IMR-90 (cell line): ENCODE measurements at regions not wholly inside any gene's neighbourhood (a gene's known extent, or its start where the extent isn't known, plus 50 kb on each side); places are given as distances from the start of the nearest gene placed in this dataset.

ENCODE experiments used
- ATAC-seq: fragments of 200-7000 bp; cut with Tn5 transposase; 2 replicates; pipeline ENCODE4 v1.9.1; 2020; ENCODE audit warnings: low read depth, mild to moderate bottlenecking, moderate library complexity
- BruUV-seq: library from RNA; stranded (reverse); fragments of 400-500 nt; replicated peaks from 2 replicates; lab custom pipeline; 2021; lab: Mats Ljungman, UMichigan
- CTCF ChIA-PET: fragments of 300-600 bp; formaldehyde crosslinking; extraction: SDS; loops from one replicate; lab custom pipeline; 2021; ENCODE audit warnings: antibody characterized with exemption; lab: Yijun Ruan, JAX
- POLR2A ChIA-PET: fragments of 300-600 bp; sonication (Branson Sonifier 250); formaldehyde crosslinking; loops from one replicate; lab custom pipeline; 2022; ENCODE audit warnings: antibody characterized with exemption; ENCODE audit not compliant: unreplicated experiment; lab: Charles Lee
- DNase-seq: peaks from one replicate; pipeline ENCODE4 v3.0.0; 2013
- H2AFZ ChIP-seq: replicated peaks from 2 replicates; pipeline ENCODE3; 2013; ENCODE audit warnings: low read length, mild to moderate bottlenecking; ENCODE audit not compliant: poor library complexity
- H2AK5ac ChIP-seq: 2 replicates; pipeline ENCODE4 v1.6.1; 2013; ENCODE audit warnings: low read depth, low read length, inconsistent platforms
- H2AK9ac ChIP-seq: replicated peaks from 2 replicates; pipeline ENCODE3; 2013; ENCODE audit warnings: mild to moderate bottlenecking, low read depth, low read length, moderate library complexity; ENCODE audit not compliant: poor library complexity
- H2BK120ac ChIP-seq: 2 replicates; pipeline ENCODE4 v1.6.1; 2013; ENCODE audit warnings: low read depth, low read length, inconsistent platforms
- H2BK15ac ChIP-seq: 3 replicates; pipeline ENCODE4 v1.6.1; 2013; ENCODE audit warnings: low read depth, low read length, inconsistent platforms
- H2BK20ac ChIP-seq: 2 replicates; pipeline ENCODE4 v1.6.1; 2013; ENCODE audit warnings: low read depth, mild to moderate bottlenecking, inconsistent platforms, low read length, moderate library complexity
- H2BK5ac ChIP-seq: 2 replicates; pipeline ENCODE4 v1.6.1; 2013; ENCODE audit warnings: mild to moderate bottlenecking, low read depth, low read length, inconsistent platforms; ENCODE audit not compliant: poor library complexity, severe bottlenecking
- H3K14ac ChIP-seq: replicated peaks from 2 replicates; pipeline ENCODE4 v1.6.1; 2013; ENCODE audit warnings: low read depth, low read length, inconsistent platforms
- H3K18ac ChIP-seq: 2 replicates; pipeline ENCODE4 v1.6.1; 2013; ENCODE audit warnings: low read depth, low read length, control low read depth
- H3K23ac ChIP-seq: 2 replicates; pipeline ENCODE4 v1.6.1; 2013; ENCODE audit warnings: low read depth, low read length, inconsistent platforms
- H3K27ac ChIP-seq: 2 replicates; pipeline ENCODE4 v1.5.1; 2013; ENCODE audit warnings: mild to moderate bottlenecking, control low read depth, low read length; ENCODE audit not compliant: insufficient read depth
- H3K27me3 ChIP-seq: 2 replicates; pipeline ENCODE4 v1.6.1; 2013; ENCODE audit warnings: low read length; ENCODE audit not compliant: control insufficient read depth, insufficient read depth
- H3K36me3 ChIP-seq: 2 replicates; pipeline ENCODE4 v1.6.1; 2013; ENCODE audit warnings: low read length, mixed read lengths; ENCODE audit not compliant: control insufficient read depth, insufficient read depth
- H3K4ac ChIP-seq: 2 replicates; pipeline ENCODE4 v1.6.1; 2013; ENCODE audit warnings: low read depth, low read length, inconsistent platforms
- H3K4me1 ChIP-seq: 2 replicates; pipeline ENCODE4 v1.6.1; 2013; ENCODE audit warnings: low read length, mixed read lengths; ENCODE audit not compliant: control insufficient read depth, insufficient read depth
- H3K4me2 ChIP-seq: 2 replicates; pipeline ENCODE4 v1.6.1; 2013; ENCODE audit warnings: low read depth, mild to moderate bottlenecking, control low read depth, low read length, moderate library complexity
- H3K4me3 ChIP-seq: 2 replicates; pipeline ENCODE4 v1.5.1; 2013; ENCODE audit warnings: low read depth, mild to moderate bottlenecking, control low read depth, low read length, moderate library complexity; ENCODE audit not compliant: insufficient read depth
- H3K56ac ChIP-seq: 2 replicates; pipeline ENCODE4 v1.6.1; 2013; ENCODE audit warnings: low read length, inconsistent platforms; ENCODE audit not compliant: insufficient read depth; ENCODE audit errors: extremely low read depth
- H3K79me1 ChIP-seq, 2 experiments: 2 replicates each; pipeline ENCODE4 v1.6.1; 2013; ENCODE audit warnings: low read length in 2 of 2, inconsistent platforms in 1 of 2, low read depth in 1 of 2
- H3K9ac ChIP-seq: 2 replicates; pipeline ENCODE4 v1.6.1; 2013; ENCODE audit warnings: low read depth, low read length, control low read depth
- H3K9me1 ChIP-seq: 2 replicates; pipeline ENCODE4 v1.6.1; 2013; ENCODE audit warnings: low read length, inconsistent platforms; ENCODE audit not compliant: insufficient read depth
- H3K9me3 ChIP-seq: 2 replicates; pipeline ENCODE4 v1.6.1; 2013; ENCODE audit warnings: low read length; ENCODE audit not compliant: control insufficient read depth, insufficient read depth
- H4K20me1 ChIP-seq: 2 replicates; pipeline ENCODE4 v1.6.1; 2013; ENCODE audit warnings: low read length, inconsistent platforms; ENCODE audit not compliant: insufficient read depth
- H4K5ac ChIP-seq: 2 replicates; pipeline ENCODE4 v1.6.1; 2013; ENCODE audit warnings: mild to moderate bottlenecking, low read depth, low read length, control low read depth
- H4K8ac ChIP-seq, 2 experiments: 2 replicates each; pipeline ENCODE4 v1.6.1; 2013; ENCODE audit warnings: low read depth in 2 of 2, low read length in 2 of 2, control low read depth in 1 of 2, inconsistent platforms in 1 of 2
- H4K91ac ChIP-seq: 2 replicates; pipeline ENCODE4 v1.6.1; 2013; ENCODE audit warnings: low read depth, low read length, inconsistent platforms; ENCODE audit not compliant: insufficient read depth
- BHLHE40 ChIP-seq: fragments of 150-350 bp; IDR thresholded peaks from 2 replicates; pipeline ENCODE4 v1.6.1; 2016; ENCODE audit warnings: mild to moderate bottlenecking, low read depth, low read length
- CEBPB ChIP-seq: IDR thresholded peaks from 2 replicates; pipeline ENCODE4 v1.6.1; 2012; ENCODE audit warnings: low read depth, low read length, improper control_type of control experiment
- CHD1 ChIP-seq: IDR thresholded peaks from 2 replicates; pipeline ENCODE4 v1.6.1; 2012; ENCODE audit warnings: low read depth, low read length, improper control_type of control experiment
- FOS ChIP-seq: fragments of 150-350 bp; IDR thresholded peaks from 2 replicates; pipeline ENCODE4 v1.6.1; 2016; ENCODE audit warnings: low read depth, low read length
- MAFK ChIP-seq: IDR thresholded peaks from 2 replicates; pipeline ENCODE4 v1.6.1; 2012; ENCODE audit warnings: low read depth, low read length, improper control_type of control experiment
- MAZ ChIP-seq: IDR thresholded peaks from 2 replicates; pipeline ENCODE4 v1.6.1; 2012; ENCODE audit warnings: low read depth, mild to moderate bottlenecking, low read length, improper control_type of control experiment, moderate library complexity, borderline replicate concordance
- MXI1 ChIP-seq: IDR thresholded peaks from 2 replicates; pipeline ENCODE4 v1.6.1; 2012; ENCODE audit warnings: low read depth, mild to moderate bottlenecking, low read length, moderate library complexity, borderline replicate concordance
- NFE2L2 ChIP-seq: fragments of 150-350 bp; IDR thresholded peaks from 2 replicates; pipeline ENCODE4 v1.6.1; 2016; ENCODE audit warnings: low read depth, mild to moderate bottlenecking, low read length
- POLR2A ChIP-seq: IDR thresholded peaks from 2 replicates; pipeline ENCODE4 v1.6.1; 2012; ENCODE audit warnings: mild to moderate bottlenecking, low read depth, low read length
- RAD21 ChIP-seq: IDR thresholded peaks from 2 replicates; pipeline ENCODE4 v1.6.1; 2012; ENCODE audit warnings: low read length, improper control_type of control experiment
- RCOR1 ChIP-seq: IDR thresholded peaks from 2 replicates; pipeline ENCODE4 v1.6.1; 2012; ENCODE audit warnings: mild to moderate bottlenecking, low read length, improper control_type of control experiment; ENCODE audit not compliant: insufficient replicate concordance
- RFX5 ChIP-seq: IDR thresholded peaks from 2 replicates; pipeline ENCODE4 v1.8.0; 2012; ENCODE audit warnings: low read depth, mild to moderate bottlenecking, low read length, moderate library complexity
- SMC3 ChIP-seq: fragments of 150-350 bp; IDR thresholded peaks from 2 replicates; pipeline ENCODE4 v1.6.1; 2016; ENCODE audit warnings: low read depth, mild to moderate bottlenecking, antibody characterized with exemption, low read length, moderate library complexity
- WGBS, 2 experiments: methylation state at CpG; one replicate each; pipeline versions ENCODE4 v1.1.5 to v1.1.7; 2013; ENCODE audit warnings: missing lambda C conversion rate in 2 of 2; ENCODE audit not compliant: insufficient read length in 1 of 2; ENCODE audit errors: extremely low coverage in 2 of 2; 5-methylcytosine and 5-hydroxymethylcytosine counted together
- dilution Hi-C: fragments of 300-500 bp; cut with HindIII; formaldehyde crosslinking; loops from one replicate; pipeline ENCODE4 v1.14.3; 2018; ENCODE audit warnings: low sequenced_read_pairs; ENCODE audit not compliant: unreplicated experiment
- in situ Hi-C: fragments of 300-500 bp; cut with MboI; formaldehyde crosslinking; loops from 3 replicates; pipeline ENCODE4 v1.14.3; 2019; ENCODE audit warnings: low sequenced_read_pairs, inconsistent platforms, mixed read lengths
- intact Hi-C: fragments of 100-400 bp; cut with micrococcal nuclease; formaldehyde crosslinking; loops from 2 replicates; pipeline ENCODE4 v1.10.0; 2022
- TF ChIP-seq, protein P1 (sequence below): conservative IDR thresholded peaks from 2 replicates; pipeline ENCODE4 v1.5.1; 2012; ENCODE audit warnings: mild to moderate bottlenecking, low read depth, low read length, improper control_type of control experiment
- TF ChIP-seq, protein P2 (sequence below): fragments of 150-350 bp; IDR thresholded peaks from 2 replicates; pipeline ENCODE4 v1.6.1; 2017; ENCODE audit warnings: mild to moderate bottlenecking, antibody characterized with exemption, low read length, low read depth
- TF ChIP-seq, protein P3 (sequence below): fragments of 150-350 bp; IDR thresholded peaks from 2 replicates; pipeline ENCODE4 v1.6.1; 2016; ENCODE audit warnings: low read depth, mild to moderate bottlenecking, low read length, moderate library complexity, borderline replicate concordance

DNA sequence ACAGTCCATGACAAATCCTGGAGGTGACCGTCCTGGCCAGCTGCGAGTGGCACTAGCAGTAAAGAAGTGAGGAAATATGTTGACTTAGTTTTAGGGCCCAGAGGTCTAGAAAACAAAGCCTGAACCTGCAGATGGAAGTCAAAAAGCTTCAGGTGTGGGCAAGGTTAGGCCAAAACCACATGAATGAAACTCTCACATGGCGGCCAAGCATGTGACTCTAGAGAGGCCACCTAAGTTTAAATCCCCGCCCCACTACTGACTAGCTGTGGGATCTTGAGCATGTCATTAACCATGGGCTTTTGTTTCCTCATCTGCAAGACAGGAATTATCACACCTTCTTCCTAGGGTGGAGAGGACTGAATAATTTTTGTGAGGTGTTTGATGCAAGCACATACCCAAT is 148.2 kb upstream of the DAB1 start:
- Histone ChIP-seq H2AK9ac (no peak overlapping the region), H3K9me3 (no peaks in the 10 kb centered on the region), H4K8ac (no peak overlapping the region), H3K79me1 (no peaks in the 10 kb centered on the region), H3K27ac (no peak overlapping the region), H3K4ac (no peak overlapping the region), H3K4me3 (no peak overlapping the region), H2BK5ac (no peak overlapping the region), H3K27me3 (no peaks in the 10 kb centered on the region), H3K4me2 (no peak overlapping the region), H2AK5ac (no peak overlapping the region), H4K91ac (no peak overlapping the region), H3K9me1 (no peaks in the 10 kb centered on the region), H3K36me3 (no peaks in the 10 kb centered on the region), H2BK20ac (no peak overlapping the region), H2BK120ac (no peak overlapping the region), H3K56ac (no peak overlapping the region), H4K5ac (no peak overlapping the region), H4K20me1 (no peaks in the 10 kb centered on the region), H3K4me1 (no peaks in the 10 kb centered on the region), H2AFZ (no peak overlapping the region), H3K9ac (no peak overlapping the region), H2BK15ac (no peak overlapping the region), H3K14ac (no peak overlapping the region), H3K18ac (no peak overlapping the region), H3K23ac (no peak overlapping the region)
- ChIA-PET POLR2A (no interaction called here), CTCF (no interaction called here)
- in situ Hi-C loops (no loop called here), dilution Hi-C loops (no loop called here), intact Hi-C loops (no loop called here)
- BruUV-seq = no TSS peak
- TF ChIP-seq, protein P1, sequence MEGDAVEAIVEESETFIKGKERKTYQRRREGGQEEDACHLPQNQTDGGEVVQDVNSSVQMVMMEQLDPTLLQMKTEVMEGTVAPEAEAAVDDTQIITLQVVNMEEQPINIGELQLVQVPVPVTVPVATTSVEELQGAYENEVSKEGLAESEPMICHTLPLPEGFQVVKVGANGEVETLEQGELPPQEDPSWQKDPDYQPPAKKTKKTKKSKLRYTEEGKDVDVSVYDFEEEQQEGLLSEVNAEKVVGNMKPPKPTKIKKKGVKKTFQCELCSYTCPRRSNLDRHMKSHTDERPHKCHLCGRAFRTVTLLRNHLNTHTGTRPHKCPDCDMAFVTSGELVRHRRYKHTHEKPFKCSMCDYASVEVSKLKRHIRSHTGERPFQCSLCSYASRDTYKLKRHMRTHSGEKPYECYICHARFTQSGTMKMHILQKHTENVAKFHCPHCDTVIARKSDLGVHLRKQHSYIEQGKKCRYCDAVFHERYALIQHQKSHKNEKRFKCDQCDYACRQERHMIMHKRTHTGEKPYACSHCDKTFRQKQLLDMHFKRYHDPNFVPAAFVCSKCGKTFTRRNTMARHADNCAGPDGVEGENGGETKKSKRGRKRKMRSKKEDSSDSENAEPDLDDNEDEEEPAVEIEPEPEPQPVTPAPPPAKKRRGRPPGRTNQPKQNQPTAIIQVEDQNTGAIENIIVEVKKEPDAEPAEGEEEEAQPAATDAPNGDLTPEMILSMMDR = no peak
- TF ChIP-seq MAZ = no peak
- no peak for TF ChIP-seq NFE2L2
- TF ChIP-seq CHD1 = no peak
- TF ChIP-seq FOS = no peak
- TF ChIP-seq POLR2A = no peak
- TF ChIP-seq, protein P2, sequence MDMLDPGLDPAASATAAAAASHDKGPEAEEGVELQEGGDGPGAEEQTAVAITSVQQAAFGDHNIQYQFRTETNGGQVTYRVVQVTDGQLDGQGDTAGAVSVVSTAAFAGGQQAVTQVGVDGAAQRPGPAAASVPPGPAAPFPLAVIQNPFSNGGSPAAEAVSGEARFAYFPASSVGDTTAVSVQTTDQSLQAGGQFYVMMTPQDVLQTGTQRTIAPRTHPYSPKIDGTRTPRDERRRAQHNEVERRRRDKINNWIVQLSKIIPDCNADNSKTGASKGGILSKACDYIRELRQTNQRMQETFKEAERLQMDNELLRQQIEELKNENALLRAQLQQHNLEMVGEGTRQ = no peak
- TF ChIP-seq, protein P3, sequence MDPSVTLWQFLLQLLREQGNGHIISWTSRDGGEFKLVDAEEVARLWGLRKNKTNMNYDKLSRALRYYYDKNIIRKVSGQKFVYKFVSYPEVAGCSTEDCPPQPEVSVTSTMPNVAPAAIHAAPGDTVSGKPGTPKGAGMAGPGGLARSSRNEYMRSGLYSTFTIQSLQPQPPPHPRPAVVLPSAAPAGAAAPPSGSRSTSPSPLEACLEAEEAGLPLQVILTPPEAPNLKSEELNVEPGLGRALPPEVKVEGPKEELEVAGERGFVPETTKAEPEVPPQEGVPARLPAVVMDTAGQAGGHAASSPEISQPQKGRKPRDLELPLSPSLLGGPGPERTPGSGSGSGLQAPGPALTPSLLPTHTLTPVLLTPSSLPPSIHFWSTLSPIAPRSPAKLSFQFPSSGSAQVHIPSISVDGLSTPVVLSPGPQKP = no peak
- no peak for TF ChIP-seq BHLHE40
- TF ChIP-seq MXI1 = no peak
- no peak for TF ChIP-seq RAD21
- no peak for TF ChIP-seq CEBPB
- TF ChIP-seq MAFK = no peak
- no peak for TF ChIP-seq RFX5
- TF ChIP-seq SMC3 = no peak
- no peak for TF ChIP-seq RCOR1
- DNase-seq (no peak), ATAC-seq (no peak)
- WGBS, 2 experiments = 100% methylated on average over 1 of the region's 4 CpGs; no CpG with 5 or more reads in 1 of the 2 experiments
